Stimulated activated CD8-positive, alpha-beta memory T cell treated with anti-CD3 and anti-CD28 coated beads, Interleukin-2, amount 100 ng/mL, for 48 hours (primary cell): ENCODE measurements at regions not wholly inside any gene's neighbourhood (a gene's known extent, or its start where the extent isn't known, plus 50 kb on each side); places are given as distances from the start of the nearest gene placed in this dataset.
"Not testable (repeated sequence)": the region's sequence is repeated elsewhere in the genome, so short reads cannot be mapped to it uniquely, and the experiment has no call there.

ENCODE experiments used
- DNase-seq, 2 donors: peaks; one replicate each; pipeline ENCODE4 v3.0.0-alpha.2; 2020; ENCODE audit warnings: low read depth in 2 of 2

GRCh38 chr6:121548131-121548530 is 112.7 kb downstream of the GJA1 start:
- no peak for DNase-seq

GRCh38 chr6:121549736-121550135 is 114.3 kb downstream of the GJA1 start:
- no peak for DNase-seq

- DNase-seq: no peak
These were observed 115.1 kb downstream of the GJA1 start for GRCh38 chr6:121550491-121551010.

- DNase-seq: no peak
These were observed 119.8 kb downstream of the GJA1 start for GRCh38 chr6:121555201-121555600.

- DNase-seq: not testable (repeated sequence)
These were observed 120.7 kb downstream of the GJA1 start for GRCh38 chr6:121556149-121556548.

- no peak for DNase-seq
These were observed 121.9 kb downstream of the GJA1 start for GRCh38 chr6:121557146-121557940.

- DNase-seq: no peak
These were observed 124.3 kb downstream of the GJA1 start for GRCh38 chr6:121559611-121560269.

GRCh38 chr6:121560476-121560875 is 125.0 kb downstream of the GJA1 start:
- no peak for DNase-seq

- DNase-seq: no peak
These were observed 127.8 kb downstream of the GJA1 start for GRCh38 chr6:121563286-121563685.

- DNase-seq: not testable (repeated sequence)
These were observed 129.1 kb downstream of the GJA1 start for GRCh38 chr6:121564529-121564928.

GRCh38 chr6:121571455-121571854 is 136.0 kb downstream of the GJA1 start:
- no peak for DNase-seq

GRCh38 chr6:121573481-121573880 is 138.0 kb downstream of the GJA1 start:
- no peak for DNase-seq

GRCh38 chr6:121578216-121578615 is 142.8 kb downstream of the GJA1 start:
- no peak for DNase-seq

GRCh38 chr6:121579478-121579877 is 144.0 kb downstream of the GJA1 start:
- no peak for DNase-seq

- no peak for DNase-seq
These were observed 145.9 kb downstream of the GJA1 start for GRCh38 chr6:121581327-121581726.

GRCh38 chr6:121582262-121582661 is 146.8 kb downstream of the GJA1 start:
- no peak for DNase-seq

GRCh38 chr6:121584586-121585369 is 149.3 kb downstream of the GJA1 start:
- DNase-seq: no peak

GRCh38 chr6:121590438-121590837 is 155.0 kb downstream of the GJA1 start:
- DNase-seq: no peak

GRCh38 chr6:121590916-121591315 is 155.5 kb downstream of the GJA1 start:
- no peak for DNase-seq

- DNase-seq: no peak
These were observed 157.0 kb downstream of the GJA1 start for GRCh38 chr6:121592261-121592935.

- DNase-seq: no peak
These were observed 157.7 kb downstream of the GJA1 start for GRCh38 chr6:121593011-121593641.
